GM19025 (cell line): ENCODE measurements at regions not wholly inside any gene's neighbourhood (a gene's known extent, or its start where the extent isn't known, plus 50 kb on each side); places are given as distances from the start of the nearest gene placed in this dataset.

ENCODE experiments used
- ATAC-seq: cut with Tn5 transposase; IDR thresholded peaks from one replicate; pipeline ENCODE4 v1.9.1; 2021; ENCODE audit warnings: mild to moderate bottlenecking, low read depth, moderate library complexity; ENCODE audit not compliant: unreplicated experiment

DNA sequence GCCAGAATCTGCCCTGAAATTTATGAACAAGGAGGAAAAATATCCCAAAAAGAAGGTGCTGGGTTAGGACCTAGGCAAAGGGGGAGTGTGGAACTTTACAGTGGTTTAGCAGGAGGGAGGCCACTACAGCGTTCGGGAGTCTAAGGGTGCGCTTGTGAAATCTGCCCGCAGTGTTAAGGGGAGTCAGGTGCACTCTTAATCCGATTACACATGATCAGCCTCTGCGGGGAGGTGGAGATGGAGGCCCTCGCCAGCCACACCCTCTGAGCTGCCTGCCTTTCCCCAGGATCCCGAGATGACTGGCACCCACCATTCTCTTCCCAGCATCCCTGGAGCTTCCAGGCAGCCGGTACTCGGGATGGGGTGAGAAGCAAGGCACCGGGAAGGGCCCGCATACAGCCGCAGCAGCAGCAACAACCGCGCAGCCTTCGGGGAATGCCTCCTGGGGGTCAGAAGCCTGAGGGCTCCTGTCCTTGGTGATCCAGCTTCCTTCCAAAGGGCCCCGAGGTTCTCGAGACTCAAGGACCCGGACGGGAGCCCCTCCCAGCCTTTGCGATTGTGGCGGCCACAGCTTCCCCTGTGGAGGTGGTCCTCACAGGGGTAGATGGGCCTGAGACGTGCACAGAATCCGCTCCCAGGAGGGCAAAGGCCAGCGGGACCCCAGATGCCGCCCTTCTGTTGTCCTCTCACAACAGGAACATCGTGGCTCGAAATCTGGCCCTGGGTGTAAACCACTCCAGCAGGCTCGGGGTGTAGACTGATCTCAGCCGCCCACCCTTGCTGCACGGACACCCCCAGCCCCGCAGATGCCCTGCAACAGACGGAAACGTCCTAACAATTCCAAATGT, 57.3 kb upstream of the CST7 start:
- no peak for ATAC-seq

DNA sequence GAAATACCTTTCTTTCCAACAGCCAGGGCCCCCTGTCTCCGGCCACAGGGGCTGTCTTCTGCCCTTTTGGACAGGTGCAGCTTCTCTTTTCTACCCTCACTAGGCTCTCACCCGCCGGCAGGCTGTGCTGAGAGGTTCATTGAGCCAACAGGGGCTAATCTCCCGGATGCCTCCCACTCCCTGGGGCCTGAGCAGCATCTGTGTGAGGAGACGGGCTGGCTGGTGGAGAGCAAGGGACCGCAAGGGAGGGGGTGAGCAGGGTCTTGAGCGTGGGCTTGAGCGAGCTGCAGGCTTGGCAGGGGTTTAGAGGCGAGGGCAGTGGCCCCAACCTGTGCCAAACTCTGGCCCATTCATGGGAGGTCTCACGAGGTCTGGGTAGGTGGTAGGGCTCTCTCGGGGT, 56.5 kb upstream of the CST7 start:
- ATAC-seq = no peak

GRCh38 chr20:24892931-24893330, 56.1 kb upstream of the CST7 start:
- ATAC-seq = no peak

DNA sequence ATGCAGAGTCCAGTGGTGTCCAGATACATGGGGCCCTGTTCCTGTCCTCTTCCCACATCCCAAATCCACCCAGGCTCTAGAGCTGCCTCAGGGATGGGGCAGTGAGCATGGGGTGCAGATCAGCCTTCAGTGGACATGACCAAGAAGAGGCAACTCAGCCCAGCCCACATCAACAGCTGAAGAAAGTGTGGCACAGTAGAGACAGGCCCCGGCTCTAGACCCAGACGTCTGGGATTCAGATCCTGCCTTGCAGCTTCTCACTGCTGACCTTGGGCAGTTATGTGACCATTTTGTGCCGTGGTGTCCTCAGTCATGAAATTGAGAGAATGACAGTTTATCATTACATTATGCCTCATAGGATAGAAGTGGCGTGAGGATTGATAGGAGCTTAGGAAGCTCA, 54.6 kb upstream of the CST7 start:
- no peak for ATAC-seq

- ATAC-seq = no peak
These were observed 54.1 kb upstream of the CST7 start for GRCh38 chr20:24894967-24895366.

DNA sequence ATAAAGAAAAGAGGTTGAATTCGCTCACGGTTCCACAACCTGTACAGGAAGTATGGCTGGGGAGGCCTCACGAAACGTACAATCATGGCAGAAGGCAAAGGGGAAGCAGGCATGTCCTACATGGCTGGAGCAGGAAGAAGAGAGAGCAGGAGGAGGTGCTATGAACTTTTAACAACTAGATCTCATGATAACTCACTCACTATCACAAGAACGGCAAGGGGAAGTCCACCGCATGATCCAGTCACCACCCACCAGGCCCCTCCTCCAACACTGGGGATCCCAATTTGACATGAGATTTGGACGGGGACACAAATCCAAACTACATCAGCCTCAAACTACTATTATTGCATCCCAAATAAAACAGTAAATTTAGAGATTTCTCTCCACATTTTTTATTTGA, 53.6 kb upstream of the CST7 start:
- no peak for ATAC-seq

DNA sequence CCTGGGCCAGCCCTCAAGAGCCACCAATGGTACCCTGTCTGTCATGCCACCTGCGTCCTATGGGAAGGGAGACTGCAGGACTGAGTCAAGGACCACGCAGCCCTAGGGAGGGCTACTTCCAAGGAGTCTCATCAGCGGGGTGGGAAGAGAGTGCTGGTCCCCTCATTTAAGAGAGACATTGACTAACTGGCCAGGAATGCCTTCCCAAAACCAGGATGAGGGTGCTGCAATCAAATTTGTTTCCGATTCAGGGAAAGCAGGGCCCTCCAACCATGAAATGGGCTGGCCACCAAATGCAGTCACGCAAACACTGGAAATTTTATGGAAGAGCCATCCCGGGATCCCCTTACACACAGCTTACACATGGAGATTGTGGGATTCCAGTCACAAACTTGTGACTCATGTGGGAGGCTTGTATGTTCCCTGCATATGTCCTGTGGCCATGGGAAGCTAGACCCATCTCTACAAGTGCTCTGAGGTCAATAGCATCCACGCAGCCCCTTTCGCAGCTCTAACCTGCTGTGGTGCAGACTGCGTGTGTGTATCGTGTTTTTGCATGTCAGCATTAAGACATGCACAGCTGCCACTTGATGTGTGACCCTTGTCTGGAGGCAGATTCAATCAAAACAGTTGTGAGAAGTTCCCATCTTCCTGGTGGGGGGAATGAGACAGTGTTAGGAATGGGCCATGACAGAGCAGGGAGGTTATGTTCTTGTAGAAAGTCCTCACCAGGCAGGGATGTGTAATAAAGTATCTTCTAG, 53.0 kb upstream of the CST7 start:
- ATAC-seq = no peak

GRCh38 chr20:24896984-24897383, 52.1 kb upstream of the CST7 start:
- ATAC-seq = no peak

DNA sequence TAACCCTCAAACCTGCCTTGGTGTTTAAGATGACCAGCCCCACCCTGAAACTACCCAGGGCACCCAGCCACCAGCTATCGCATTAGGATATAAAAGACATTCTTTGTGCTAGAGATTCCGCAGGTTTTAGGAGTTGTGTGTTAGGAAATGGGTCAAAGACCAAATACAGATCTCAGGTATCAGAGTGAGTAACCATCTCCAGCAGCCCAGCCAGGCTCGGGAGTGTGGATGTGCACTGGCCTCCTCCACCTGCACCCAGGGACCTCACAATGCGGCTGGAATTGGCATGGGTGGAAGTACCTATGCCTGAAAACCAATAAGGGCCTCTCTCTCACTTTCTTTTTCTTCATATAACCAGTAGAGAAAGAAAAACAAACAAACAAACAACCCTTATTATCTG, 51.1 kb upstream of the CST7 start:
- no peak for ATAC-seq

- ATAC-seq = no peak
These were observed 49.9 kb upstream of the CST7 start for GRCh38 chr20:24899153-24899552.
